Muscle of arm (tissue), 1 donor: ENCODE measurements at regions not wholly inside any gene's neighbourhood (a gene's known extent, or its start where the extent isn't known, plus 50 kb on each side); places are given as distances from the start of the nearest gene placed in this dataset.
"Not testable (repeated sequence)": the region's sequence is repeated elsewhere in the genome, so short reads cannot be mapped to it uniquely, and the experiment has no call there.

Experiments
- DNase-seq: peaks from one replicate; pipeline ENCODE4 v3.0.0-alpha.2; 2013

DNA sequence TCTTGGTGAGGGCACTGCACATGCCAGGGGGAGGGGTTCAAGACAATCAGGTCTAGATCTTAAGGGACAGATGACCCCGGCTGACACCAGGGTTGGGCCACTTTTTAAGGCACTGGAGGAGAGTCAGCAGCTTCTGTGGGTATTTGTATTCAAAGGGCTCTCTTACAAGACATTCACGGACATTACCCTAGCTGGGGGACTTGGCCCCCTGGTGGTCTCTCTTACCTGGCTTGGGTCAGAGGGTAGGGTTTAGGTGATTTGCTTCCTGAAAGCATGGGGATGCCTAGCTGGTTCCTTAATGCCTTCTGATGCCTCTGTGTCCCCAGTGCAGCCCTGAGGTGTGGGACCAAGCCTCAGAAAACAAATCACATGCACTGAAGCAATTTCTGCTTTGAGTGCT lies 354.7 kb downstream of the CDC5L start:
- no peak for DNase-seq

DNA sequence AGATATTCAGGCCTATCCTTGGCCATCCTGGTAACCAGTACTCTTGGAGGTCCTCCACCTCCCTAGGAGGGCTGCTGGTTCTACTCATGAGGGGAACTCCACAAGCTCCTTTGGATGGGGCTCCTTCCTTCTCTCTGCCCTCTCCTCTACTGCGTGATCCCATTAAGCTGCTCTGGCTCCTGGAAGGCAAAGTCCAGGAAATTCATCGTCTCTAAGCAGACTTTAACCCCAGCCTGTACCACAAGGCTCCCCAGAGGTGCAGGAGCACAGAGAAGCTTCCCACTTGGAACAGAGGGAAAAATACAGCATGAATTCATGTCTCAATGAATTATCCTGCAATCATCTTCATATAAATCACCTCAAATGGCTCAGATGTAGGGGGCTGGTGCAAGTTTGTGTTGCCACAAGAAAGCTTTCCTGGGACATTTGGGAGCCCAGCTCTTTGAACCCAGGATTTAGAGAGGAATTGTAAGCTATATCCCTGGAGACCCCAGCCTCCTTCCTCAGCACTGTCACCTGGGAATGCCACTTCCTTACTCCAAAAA lies 355.4 kb downstream of the CDC5L start:
- DNase-seq: no peak

DNA sequence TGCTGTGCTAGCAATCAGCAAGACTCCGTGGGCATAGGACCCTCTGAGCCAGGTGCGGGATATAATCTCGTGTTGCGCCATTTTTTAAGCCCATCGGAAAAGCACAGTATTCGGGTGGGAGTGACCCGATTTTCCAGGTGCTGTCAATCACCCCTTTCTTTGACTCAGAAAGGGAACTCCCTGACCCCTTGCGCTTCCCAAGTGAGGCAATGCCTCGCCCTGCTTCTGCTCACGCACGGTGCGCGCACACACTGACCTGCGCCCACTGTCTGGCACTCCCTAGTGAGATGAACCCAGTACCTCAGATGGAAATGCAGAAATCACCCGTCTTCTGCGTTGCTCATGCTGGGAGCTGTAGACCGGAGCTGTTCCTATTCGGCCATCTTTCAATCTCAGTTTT lies 372.6 kb downstream of the CDC5L start:
- not testable (repeated sequence) for DNase-seq

DNA sequence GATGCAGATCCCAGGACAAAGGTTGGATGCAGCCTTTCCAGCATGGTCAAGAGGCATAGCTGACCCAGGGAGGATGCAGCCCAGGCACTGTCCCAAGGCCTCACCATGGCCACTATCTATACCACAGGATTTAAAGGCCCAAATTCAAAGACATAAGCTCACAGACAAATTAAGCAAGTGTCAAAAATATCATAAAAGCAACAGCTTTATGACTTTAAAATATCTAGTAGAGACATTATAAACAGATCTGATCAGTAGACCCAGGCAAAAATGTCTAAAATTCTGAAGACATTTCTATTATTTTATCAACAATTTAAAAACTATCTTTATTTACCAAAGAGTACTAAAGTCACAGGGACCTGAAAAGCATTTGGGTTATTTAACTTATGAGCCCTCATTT lies 373.5 kb downstream of the CDC5L start:
- no peak for DNase-seq

DNA sequence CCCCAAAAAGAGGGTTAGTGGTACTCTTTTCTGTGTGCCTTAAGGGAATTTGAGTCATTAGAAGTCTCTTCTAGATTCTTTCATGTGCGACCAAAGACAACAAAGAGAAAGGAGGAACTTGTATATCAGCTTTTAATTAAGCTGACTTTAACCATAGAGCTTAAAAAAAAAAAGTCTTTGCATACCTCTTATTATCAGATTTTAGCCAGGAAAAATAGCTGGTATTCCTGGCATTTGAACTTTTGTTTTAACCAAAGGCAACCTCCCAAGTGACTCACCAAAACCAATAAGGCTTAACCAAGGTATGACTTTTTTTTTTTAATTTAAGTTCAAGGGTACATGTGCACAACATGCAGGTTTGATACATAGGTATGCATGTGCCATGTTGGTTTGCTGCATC lies 375.0 kb downstream of the CDC5L start:
- DNase-seq: no peak

DNA sequence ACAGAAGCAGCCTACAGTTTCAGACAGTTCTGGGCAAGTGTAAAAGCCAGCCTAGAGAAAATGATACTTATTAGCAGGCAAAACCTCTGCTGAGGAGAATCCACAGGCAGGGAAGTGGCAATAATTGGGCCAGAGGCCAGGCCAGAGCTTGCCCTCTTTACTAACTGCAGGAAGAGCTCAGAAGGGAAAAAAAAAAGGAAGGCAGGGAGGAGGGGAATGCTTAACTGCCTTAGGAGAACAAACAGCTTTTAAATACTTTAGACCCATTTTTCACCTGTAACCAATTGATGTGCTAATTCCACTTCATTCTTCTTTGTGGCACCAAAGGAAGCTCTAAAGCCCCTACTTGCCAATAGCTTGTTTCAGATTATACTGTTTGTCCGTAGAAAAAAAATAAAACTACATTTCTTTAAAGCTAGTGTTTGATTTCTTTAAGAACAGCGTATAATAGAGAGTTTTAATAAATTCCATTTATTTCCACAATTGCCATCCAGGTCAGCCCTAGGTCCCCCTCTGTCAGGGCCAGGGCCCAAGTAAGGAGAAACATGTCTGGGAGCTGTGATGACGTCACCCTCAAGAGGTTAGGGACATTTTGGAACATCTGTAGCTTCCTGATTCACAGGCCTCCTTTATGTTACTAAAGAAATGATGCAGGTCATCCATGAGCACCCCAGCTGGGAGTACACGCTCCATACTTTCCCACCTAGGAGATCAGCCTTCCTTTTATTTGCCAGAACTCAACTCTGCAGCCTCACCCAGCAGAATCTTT lies 384.3 kb downstream of the CDC5L start:
- no peak for DNase-seq

DNA sequence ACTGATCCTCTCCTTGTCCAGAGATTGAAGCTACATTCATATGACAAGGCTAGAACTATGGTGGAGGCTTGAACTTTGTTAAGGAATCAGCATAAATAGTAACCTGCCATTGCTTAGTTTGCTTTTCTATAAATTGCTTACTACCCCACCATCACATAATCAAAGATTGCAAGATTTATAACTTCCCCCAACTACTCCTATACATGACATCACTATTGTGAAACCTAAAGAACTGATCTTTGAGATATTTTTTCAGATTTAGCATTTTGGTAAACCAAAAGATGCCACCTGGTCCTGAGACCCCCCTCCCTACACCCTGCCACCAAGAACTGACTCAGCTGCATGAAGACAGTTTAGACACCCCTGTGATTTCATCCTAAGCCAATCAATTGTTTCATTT lies 385.3 kb downstream of the CDC5L start:
- no peak for DNase-seq

DNA sequence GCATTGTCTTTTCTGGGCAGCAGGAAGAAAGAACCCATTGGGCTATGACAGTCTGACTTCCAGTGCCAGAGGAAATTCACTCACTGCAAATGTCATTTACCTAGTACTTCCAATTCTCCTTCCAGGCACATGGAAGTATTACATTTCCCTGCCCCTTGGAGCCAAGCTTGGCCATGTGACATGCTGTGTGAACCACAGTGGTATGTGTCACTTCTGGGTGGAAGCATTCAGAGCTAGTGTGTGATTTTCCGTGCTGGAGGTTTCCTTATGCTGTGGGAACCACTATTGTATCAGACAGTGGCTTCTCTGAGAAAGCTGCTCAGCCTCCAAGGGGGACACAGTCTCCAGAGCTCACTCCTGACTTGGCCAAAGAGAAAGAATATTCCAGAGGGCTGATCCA lies 387.6 kb downstream of the CDC5L start:
- no peak for DNase-seq

DNA sequence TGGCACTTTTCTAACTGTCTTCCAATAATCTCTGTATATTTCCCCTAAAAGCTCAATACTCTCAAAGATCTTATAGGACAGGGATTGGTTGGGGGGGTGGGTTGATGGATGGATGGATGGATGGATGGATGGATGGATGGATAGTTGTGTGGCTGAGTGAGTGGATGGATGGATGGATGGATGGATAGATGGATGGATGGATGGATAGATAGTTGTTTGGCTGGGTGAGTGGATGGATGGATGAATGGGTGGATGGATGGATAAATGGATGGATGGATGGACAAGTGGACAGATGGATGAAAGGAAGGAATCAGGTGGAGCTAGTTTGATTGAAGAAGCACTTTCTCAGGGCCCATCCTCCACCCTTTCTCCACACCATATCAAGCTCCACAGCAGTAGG lies 388.8 kb downstream of the CDC5L start:
- DNase-seq: no peak

DNA sequence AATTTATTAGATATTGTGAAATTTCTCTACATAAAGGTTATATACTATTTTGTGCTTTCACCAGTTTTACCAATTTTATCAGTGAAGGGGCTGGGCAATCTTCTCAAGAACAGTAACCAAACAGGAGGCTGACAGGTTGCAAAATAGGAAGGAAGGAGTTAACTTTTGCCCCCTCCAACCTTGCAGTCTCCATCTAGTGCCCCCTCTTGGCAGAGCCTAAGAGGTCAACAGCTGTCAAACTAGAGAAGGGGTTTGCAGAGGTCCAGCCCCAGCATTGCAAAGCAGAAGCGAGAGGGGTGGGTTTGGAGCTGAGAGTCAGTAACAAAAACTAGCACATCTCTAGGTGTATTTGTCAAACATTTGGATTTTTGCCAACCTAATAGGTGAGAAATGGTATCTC lies 391.0 kb downstream of the CDC5L start:
- no peak for DNase-seq
